Muscle of leg (tissue), 3 donors: ENCODE measurements at regions not wholly inside any gene's neighbourhood (a gene's known extent, or its start where the extent isn't known, plus 50 kb on each side); places are given as distances from the start of the nearest gene placed in this dataset.

Experiments
- DNase-seq: peaks from one replicate; pipeline ENCODE4 v3.0.0; 2013
- H3K27ac ChIP-seq: one replicate; pipeline ENCODE4 v1.5.1; 2013; ENCODE audit warnings: mild to moderate bottlenecking, low read length, control low read depth
- H3K27me3 ChIP-seq: one replicate; pipeline ENCODE4 v1.6.1; 2013; ENCODE audit warnings: low read length; ENCODE audit not compliant: control insufficient read depth, insufficient read depth
- H3K36me3 ChIP-seq: one replicate; pipeline ENCODE4 v1.6.1; 2013; ENCODE audit warnings: low read length; ENCODE audit not compliant: control insufficient read depth, insufficient read depth
- H3K4me1 ChIP-seq: one replicate; pipeline ENCODE4 v1.6.1; 2013; ENCODE audit warnings: low read length; ENCODE audit not compliant: control insufficient read depth, insufficient read depth
- H3K4me3 ChIP-seq: one replicate; pipeline ENCODE4 v1.5.1; 2013; ENCODE audit warnings: low read length, control low read depth
- H3K9me3 ChIP-seq: replicated peaks from 2 replicates; pipeline ENCODE4 v1.6.1; 2013; ENCODE audit warnings: low read depth, low read length; ENCODE audit not compliant: control insufficient read depth
- WGBS: methylation state at CpG from one replicate; pipeline ENCODE4 v1.1.5; 2013; ENCODE audit warnings: missing lambda C conversion rate; ENCODE audit not compliant: insufficient coverage; 5-methylcytosine and 5-hydroxymethylcytosine counted together

DNA sequence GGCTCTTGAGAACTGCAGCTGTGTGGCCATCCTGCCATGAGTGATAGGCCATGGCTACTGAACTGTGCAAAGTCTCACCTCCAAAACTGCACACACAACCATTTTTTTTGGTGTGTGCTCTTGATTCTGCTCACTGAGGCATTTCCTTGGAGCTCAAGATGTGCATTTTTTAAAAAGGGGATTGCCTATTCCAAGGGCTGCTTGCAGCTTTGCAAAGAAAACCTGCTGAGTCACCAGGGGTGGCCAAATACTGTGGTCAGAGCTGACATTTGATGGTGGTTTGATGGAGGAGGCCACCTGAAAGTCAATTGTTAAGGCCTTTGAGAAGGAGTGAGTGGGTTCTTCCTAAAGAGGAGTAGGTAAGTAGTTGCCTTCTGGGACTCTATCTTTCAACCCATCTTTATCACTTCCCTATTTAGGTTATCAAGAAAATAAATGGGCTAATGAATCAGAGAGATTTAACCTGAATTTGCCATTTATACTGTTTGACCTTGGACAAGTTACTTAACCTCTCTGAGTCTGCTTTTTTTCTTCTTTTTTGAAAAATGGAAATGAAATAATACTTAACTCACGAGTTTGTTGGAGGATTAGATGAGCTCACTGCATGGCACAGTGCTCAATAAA is 87.9 kb downstream of the CHST2 start:
- Histone ChIP-seq H3K4me1 (no peaks in the 10 kb centered on the region), H3K9me3 (no peaks in the 10 kb centered on the region), H3K27ac (no peak overlapping the region), H3K36me3 (no peaks in the 10 kb centered on the region), H3K27me3 (no peaks in the 10 kb centered on the region), H3K4me3 (no peak overlapping the region)
- WGBS, result no CpG with 5 or more reads among the region's 1 CpG
- no peak for DNase-seq

DNA sequence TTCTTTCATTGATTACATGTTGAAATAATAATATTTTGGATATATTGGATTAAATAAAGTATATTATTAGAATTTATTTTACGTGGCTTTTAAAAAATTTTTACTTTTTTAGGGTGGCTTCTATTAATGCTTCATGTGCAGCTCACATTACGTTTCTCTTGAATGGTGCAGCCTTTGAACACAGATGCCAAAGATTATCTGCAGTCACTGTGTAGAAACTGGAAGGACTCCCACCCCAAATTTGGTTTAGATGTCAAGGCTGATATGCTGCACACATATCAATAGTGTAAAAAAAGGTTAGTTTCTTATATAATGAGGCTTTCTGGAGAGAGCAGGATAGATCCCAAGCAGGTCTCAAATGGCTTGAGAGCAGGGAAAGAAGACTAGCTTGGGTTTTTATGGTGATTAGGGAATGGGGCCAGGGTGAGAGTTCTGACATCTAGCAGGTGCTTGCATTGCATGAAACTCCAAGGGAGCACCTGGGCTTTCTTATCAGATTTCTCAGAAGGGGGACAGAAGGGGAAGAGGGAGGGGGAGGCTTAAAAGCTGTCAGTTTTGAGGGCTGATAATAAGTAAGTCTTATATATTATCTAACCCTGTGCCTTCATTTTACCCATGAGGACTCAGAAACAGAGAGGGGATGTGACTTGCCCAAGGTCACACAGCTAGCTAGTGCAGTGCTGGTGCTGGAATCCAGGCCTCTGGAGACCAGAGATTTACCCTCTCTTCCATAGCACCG is 89.6 kb downstream of the CHST2 start:
- H3K36me3 ChIP-seq, result no peaks in the 10 kb centered on the region
- no peaks in the 10 kb centered on the region for H3K27me3 ChIP-seq
- no peaks in the 10 kb centered on the region for H3K4me1 ChIP-seq
- no peak overlapping the region for H3K27ac ChIP-seq
- H3K9me3 ChIP-seq, result no peaks in the 10 kb centered on the region
- no peak for DNase-seq
- no peak overlapping the region for H3K4me3 ChIP-seq
- WGBS, result 67% methylated on average over 1 of the region's 3 CpGs

DNA sequence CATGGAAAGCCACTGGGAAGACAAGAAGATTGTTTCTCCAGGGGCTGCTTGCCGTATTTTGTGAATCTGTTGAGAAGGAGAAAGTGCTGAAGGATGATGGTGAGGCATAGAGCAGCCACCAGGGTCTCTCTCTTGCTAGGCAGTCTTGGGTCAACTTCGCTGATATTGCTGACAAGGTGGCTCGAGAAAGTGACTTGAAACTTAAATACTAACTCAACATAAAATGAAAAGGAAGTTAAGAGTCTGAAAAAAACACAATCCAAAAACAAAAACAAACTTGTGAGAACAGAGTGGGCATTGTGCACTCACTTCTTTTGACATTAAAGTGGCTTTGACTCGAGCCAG is 90.1 kb downstream of the CHST2 start:
- H3K9me3 ChIP-seq, result no peaks in the 10 kb centered on the region
- H3K27ac ChIP-seq, result peak overlapping the region; percentile 58
- no peaks in the 10 kb centered on the region for H3K4me1 ChIP-seq
- no CpG with 5 or more reads among the region's 4 CpGs for WGBS
- no peak for DNase-seq
- no peaks in the 10 kb centered on the region for H3K36me3 ChIP-seq
- no peaks in the 10 kb centered on the region for H3K27me3 ChIP-seq
- no peak overlapping the region for H3K4me3 ChIP-seq

DNA sequence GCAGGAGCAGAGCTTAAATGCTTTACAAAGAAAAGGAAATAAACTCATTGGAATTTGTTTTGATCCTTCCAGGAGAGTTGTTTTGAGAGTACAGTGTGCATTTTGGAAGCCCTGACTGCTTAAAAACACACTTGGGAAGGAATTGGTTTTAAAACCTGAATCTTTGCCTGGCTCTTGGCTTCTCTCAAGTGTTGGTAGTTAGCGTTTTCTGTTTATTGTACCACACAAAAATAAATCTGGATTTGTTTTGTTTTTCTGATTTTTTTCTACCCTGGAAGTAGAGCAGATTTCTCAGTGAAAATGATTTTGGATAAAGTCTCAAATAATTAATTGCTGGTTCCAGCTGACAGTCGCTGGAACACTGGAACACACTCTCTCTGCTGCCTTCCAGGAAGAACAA is 90.6 kb downstream of the CHST2 start:
- peak overlapping the region; percentile 58 for H3K27ac ChIP-seq
- H3K4me3 ChIP-seq, result no peak overlapping the region
- WGBS, result no CpG with 5 or more reads among the region's 2 CpGs
- no peaks in the 10 kb centered on the region for H3K9me3 ChIP-seq
- no peaks in the 10 kb centered on the region for H3K36me3 ChIP-seq
- H3K4me1 ChIP-seq, result no peaks in the 10 kb centered on the region
- H3K27me3 ChIP-seq, result no peaks in the 10 kb centered on the region
- DNase-seq, result peak; percentile 84

DNA sequence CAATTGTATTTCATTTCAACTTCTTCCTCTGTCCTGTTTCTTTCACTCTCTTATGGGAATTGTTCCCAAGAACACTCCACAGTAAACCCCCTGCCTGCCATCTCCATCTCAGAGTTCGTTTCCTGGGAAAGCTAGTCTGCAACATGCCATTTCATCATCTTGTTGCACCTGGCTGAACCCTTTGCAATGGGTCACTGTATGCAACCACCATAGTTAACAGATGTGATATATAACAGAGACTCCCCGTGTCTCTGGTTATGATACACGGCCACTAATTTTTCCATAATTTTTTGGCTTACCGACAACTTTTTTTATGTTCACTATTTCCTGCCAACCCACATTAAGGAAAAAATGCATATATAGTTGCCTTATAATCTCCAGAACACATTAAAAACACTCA is 95.5 kb downstream of the CHST2 start:
- no peak overlapping the region for H3K4me3 ChIP-seq
- 0% methylated on average over 1 of the region's 4 CpGs for WGBS
- no peaks in the 10 kb centered on the region for H3K27me3 ChIP-seq
- H3K4me1 ChIP-seq, result no peaks in the 10 kb centered on the region
- no peaks in the 10 kb centered on the region for H3K9me3 ChIP-seq
- H3K27ac ChIP-seq, result no peak overlapping the region
- peak; percentile 58 for DNase-seq
- H3K36me3 ChIP-seq, result no peaks in the 10 kb centered on the region
